Type B pancreatic cell (in vitro differentiated cells): ENCODE measurements at regions not wholly inside any gene's neighbourhood (a gene's known extent, or its start where the extent isn't known, plus 50 kb on each side); places are given as distances from the start of the nearest gene placed in this dataset.

Experiments
- DNase-seq: peaks from one replicate; pipeline ENCODE4 v3.0.0; 2021; ENCODE audit warnings: mixed read lengths; ENCODE audit not compliant: unreplicated experiment; ENCODE audit errors: extremely low spot score
- H3K27ac Mint-ChIP-seq: 2 replicates; pipeline ENCODE4 v1.8.0; 2021; ENCODE audit warnings: mild to moderate bottlenecking, mixed read lengths
- H3K27me3 Mint-ChIP-seq: 2 replicates; pipeline ENCODE4 v1.8.0; 2021; ENCODE audit warnings: mixed read lengths
- H3K36me3 Mint-ChIP-seq: 2 replicates; pipeline ENCODE4 v1.8.0; 2021; ENCODE audit warnings: mixed read lengths
- H3K4me1 Mint-ChIP-seq: one replicate; pipeline ENCODE4 v1.8.0; 2021; ENCODE audit warnings: mixed read lengths; ENCODE audit not compliant: unreplicated experiment
- H3K4me3 Mint-ChIP-seq: 2 replicates; pipeline ENCODE4 v1.8.0; 2021; ENCODE audit warnings: mild to moderate bottlenecking, mixed read lengths
- H3K9me3 Mint-ChIP-seq: 2 replicates; pipeline ENCODE4 v1.8.0; 2021; ENCODE audit warnings: mixed read lengths
- TF ChIP-seq, protein P1 (sequence below): fragments of 200-600 bp; sonication (generic); conservative IDR thresholded peaks from 2 replicates; pipeline ENCODE4 v1.5.0; 2021; ENCODE audit warnings: antibody characterized with exemption, mild to moderate bottlenecking

GRCh38 chr3:178200316-178200715, 335.9 kb upstream of the KCNMB2 start:
- Mint-ChIP-seq H3K4me1 (peaks cover 25% of the 10 kb centered on the region), H3K36me3 (no peaks in the 10 kb centered on the region), H3K27ac (no peak overlapping the region), H3K9me3 (peaks cover 16% of the 10 kb centered on the region), H3K4me3 (no peak overlapping the region), H3K27me3 (no peaks in the 10 kb centered on the region)
- DNase-seq = no peak
- TF ChIP-seq, protein P1, sequence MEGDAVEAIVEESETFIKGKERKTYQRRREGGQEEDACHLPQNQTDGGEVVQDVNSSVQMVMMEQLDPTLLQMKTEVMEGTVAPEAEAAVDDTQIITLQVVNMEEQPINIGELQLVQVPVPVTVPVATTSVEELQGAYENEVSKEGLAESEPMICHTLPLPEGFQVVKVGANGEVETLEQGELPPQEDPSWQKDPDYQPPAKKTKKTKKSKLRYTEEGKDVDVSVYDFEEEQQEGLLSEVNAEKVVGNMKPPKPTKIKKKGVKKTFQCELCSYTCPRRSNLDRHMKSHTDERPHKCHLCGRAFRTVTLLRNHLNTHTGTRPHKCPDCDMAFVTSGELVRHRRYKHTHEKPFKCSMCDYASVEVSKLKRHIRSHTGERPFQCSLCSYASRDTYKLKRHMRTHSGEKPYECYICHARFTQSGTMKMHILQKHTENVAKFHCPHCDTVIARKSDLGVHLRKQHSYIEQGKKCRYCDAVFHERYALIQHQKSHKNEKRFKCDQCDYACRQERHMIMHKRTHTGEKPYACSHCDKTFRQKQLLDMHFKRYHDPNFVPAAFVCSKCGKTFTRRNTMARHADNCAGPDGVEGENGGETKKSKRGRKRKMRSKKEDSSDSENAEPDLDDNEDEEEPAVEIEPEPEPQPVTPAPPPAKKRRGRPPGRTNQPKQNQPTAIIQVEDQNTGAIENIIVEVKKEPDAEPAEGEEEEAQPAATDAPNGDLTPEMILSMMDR = no peak

DNA sequence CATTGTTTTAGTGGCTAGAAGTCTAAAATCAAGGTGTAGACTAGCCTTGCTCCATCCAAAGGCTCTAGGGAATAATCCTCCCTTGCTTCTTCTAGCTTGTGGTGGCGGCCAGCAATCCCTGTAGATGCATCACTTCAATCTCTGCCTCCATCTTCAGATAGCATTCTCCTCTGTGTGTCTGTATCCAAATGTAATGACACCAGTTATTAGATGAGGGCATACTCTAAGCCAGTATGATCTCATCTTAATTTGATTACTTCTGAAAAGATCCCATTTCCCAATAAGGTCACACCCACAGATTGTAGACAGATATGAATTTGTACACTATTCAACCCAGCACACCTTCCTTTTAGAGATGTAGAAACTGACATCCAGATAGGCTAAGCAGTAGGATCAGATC, 334.5 kb upstream of the KCNMB2 start:
- no peaks in the 10 kb centered on the region for H3K27me3 Mint-ChIP-seq
- no peak for DNase-seq
- no peak overlapping the region for H3K4me3 Mint-ChIP-seq
- peaks cover 16% of the 10 kb centered on the region for H3K9me3 Mint-ChIP-seq
- H3K4me1 Mint-ChIP-seq = peaks cover 25% of the 10 kb centered on the region
- no peak overlapping the region for H3K27ac Mint-ChIP-seq
- H3K36me3 Mint-ChIP-seq = no peaks in the 10 kb centered on the region
- TF ChIP-seq, protein P1 = no peak

GRCh38 chr3:178202194-178202593, 334.0 kb upstream of the KCNMB2 start:
- Mint-ChIP-seq H3K36me3 (no peaks in the 10 kb centered on the region), H3K4me3 (no peak overlapping the region), H3K9me3 (peaks cover 16% of the 10 kb centered on the region), H3K27me3 (no peaks in the 10 kb centered on the region), H3K27ac (no peak overlapping the region), H3K4me1 (peaks cover 25% of the 10 kb centered on the region)
- TF ChIP-seq, protein P1 = no peak
- no peak for DNase-seq

DNA sequence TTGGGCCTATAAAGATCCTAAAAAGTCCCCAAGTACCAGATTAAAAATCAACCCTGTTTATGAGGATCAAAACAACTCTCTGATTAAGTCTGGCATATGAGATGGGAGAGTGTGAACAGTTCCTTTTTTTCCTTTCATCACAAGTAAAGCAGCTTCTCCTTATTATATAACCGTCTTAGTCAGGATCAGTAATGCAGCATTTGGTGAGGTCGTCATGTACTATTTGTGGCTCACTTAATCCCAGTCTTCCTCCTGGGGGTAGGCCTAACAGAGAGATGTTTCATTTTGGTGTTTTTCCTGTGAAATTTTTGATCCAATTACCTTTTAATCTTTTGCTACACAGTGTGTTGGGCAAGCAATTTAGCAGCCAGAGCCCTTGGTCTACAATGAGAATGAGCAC, 333.1 kb upstream of the KCNMB2 start:
- Mint-ChIP-seq H3K9me3 (peaks cover 16% of the 10 kb centered on the region), H3K4me3 (no peak overlapping the region), H3K27ac (no peak overlapping the region), H3K4me1 (peaks cover 25% of the 10 kb centered on the region), H3K27me3 (no peaks in the 10 kb centered on the region), H3K36me3 (no peaks in the 10 kb centered on the region)
- DNase-seq = no peak
- TF ChIP-seq, protein P1 = no peak

GRCh38 chr3:178203650-178204049, 332.6 kb upstream of the KCNMB2 start:
- Mint-ChIP-seq H3K27ac (no peak overlapping the region), H3K4me3 (no peak overlapping the region), H3K27me3 (no peaks in the 10 kb centered on the region), H3K4me1 (peaks cover 21% of the 10 kb centered on the region), H3K9me3 (peaks cover 16% of the 10 kb centered on the region), H3K36me3 (no peaks in the 10 kb centered on the region)
- DNase-seq = no peak
- TF ChIP-seq, protein P1 = no peak

DNA sequence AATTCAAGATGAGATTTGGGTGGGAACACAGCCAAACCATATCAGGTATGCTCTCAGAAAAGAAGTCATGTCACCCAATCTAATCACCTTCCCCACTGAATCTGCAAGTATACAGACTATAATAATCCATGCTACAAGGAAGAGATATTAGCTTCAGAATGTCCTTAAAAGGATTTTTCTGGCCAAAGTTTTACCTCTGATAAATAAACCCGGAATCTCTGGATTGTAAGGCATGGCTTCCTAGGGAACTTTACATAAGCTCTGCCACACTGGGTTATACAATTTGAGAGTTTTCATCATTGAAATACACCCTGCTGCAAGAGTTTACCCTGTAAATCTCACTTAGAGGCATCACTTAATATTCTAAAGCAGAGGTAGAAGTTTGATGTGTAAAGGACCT, 330.5 kb upstream of the KCNMB2 start:
- Mint-ChIP-seq H3K27me3 (no peaks in the 10 kb centered on the region), H3K4me3 (no peak overlapping the region), H3K4me1 (peaks cover 27% of the 10 kb centered on the region), H3K27ac (no peak overlapping the region), H3K36me3 (no peaks in the 10 kb centered on the region), H3K9me3 (peaks cover 12% of the 10 kb centered on the region)
- TF ChIP-seq, protein P1 = no peak
- no peak for DNase-seq
